Keratinocyte (primary cell): ENCODE measurements at regions not wholly inside any gene's neighbourhood (a gene's known extent, or its start where the extent isn't known, plus 50 kb on each side); places are given as distances from the start of the nearest gene placed in this dataset.

ENCODE experiments used
- DNase-seq: peaks from one replicate; pipeline ENCODE4 v3.0.0-alpha.2; 2011; ENCODE audit warnings: low read depth, missing footprints, low spot score
- FAIRE-seq: peaks from 2 replicates; lab custom pipeline; 2011; peaks lifted over from hg19 to GRCh38; lab: Jason Lieb, UNC
- H2AFZ ChIP-seq: 2 replicates; pipeline ENCODE4 v1.6.0; 2012; ENCODE audit warnings: low read length, control low read depth, inconsistent platforms; ENCODE audit not compliant: control insufficient read depth
- H3K27ac ChIP-seq: 2 replicates; pipeline ENCODE4 v1.5.1; 2011; ENCODE audit warnings: low read length; ENCODE audit not compliant: control insufficient read depth, insufficient read depth
- H3K27me3 ChIP-seq: 3 replicates; pipeline ENCODE4 v1.6.0; 2011; ENCODE audit warnings: low read length; ENCODE audit not compliant: control insufficient read depth, insufficient read depth; ENCODE audit errors: extremely low read depth
- H3K36me3 ChIP-seq, 2 experiments: 2 replicates in 1 of 2; 3 replicates in 1 of 2; pipeline ENCODE4 v1.5.1; 2011; ENCODE audit warnings: low read length in 2 of 2, mild to moderate bottlenecking in 1 of 2; ENCODE audit not compliant: control insufficient read depth in 2 of 2, insufficient read depth in 2 of 2; ENCODE audit errors: extremely low read depth in 1 of 2
- H3K4me1 ChIP-seq: 3 replicates; pipeline ENCODE4 v1.5.1; 2011; ENCODE audit warnings: low read length; ENCODE audit not compliant: control insufficient read depth, insufficient read depth; ENCODE audit errors: extremely low read depth
- H3K4me2 ChIP-seq: 3 replicates; pipeline ENCODE4 v1.6.0; 2011; ENCODE audit warnings: low read depth, low read length; ENCODE audit not compliant: control insufficient read depth, insufficient read depth; ENCODE audit errors: extremely low read depth
- H3K4me3 ChIP-seq, 3 experiments: fragments of 200-600 bp in 1 of 3; sonication (generic) in 1 of 3; 2 replicates in 2 of 3; 3 replicates in 1 of 3; pipeline ENCODE4 v1.5.1; 2011 to 2016; ENCODE audit warnings: low read length in 3 of 3, mild to moderate bottlenecking in 3 of 3, control low read depth in 2 of 3, inconsistent platforms in 1 of 3, low read depth in 1 of 3, mixed read lengths in 1 of 3, mixed run types in 1 of 3, moderate library complexity in 1 of 3; ENCODE audit not compliant: control insufficient read depth in 2 of 3, insufficient read depth in 2 of 3; ENCODE audit errors: extremely low read depth in 1 of 3
- H3K79me2 ChIP-seq: 2 replicates; pipeline ENCODE4 v1.6.0; 2012; ENCODE audit warnings: low read length; ENCODE audit not compliant: control insufficient read depth, insufficient read depth
- H3K9ac ChIP-seq: 3 replicates; pipeline ENCODE4 v1.6.0; 2011; ENCODE audit warnings: low read length; ENCODE audit not compliant: control insufficient read depth, insufficient read depth; ENCODE audit errors: extremely low read depth
- H3K9me1 ChIP-seq: 3 replicates; pipeline ENCODE4 v1.6.0; 2011; ENCODE audit warnings: low read length; ENCODE audit not compliant: control insufficient read depth, insufficient read depth; ENCODE audit errors: extremely low read depth
- H3K9me3 ChIP-seq: 2 replicates; pipeline ENCODE4 v1.5.1; 2012; ENCODE audit warnings: low read depth, low read length; ENCODE audit not compliant: control insufficient read depth
- H4K20me1 ChIP-seq: 3 replicates; pipeline ENCODE4 v1.6.0; 2011; ENCODE audit warnings: low read length; ENCODE audit not compliant: control insufficient read depth, insufficient read depth; ENCODE audit errors: extremely low read depth
- EZH2 ChIP-seq: IDR thresholded peaks from one replicate; pipeline ENCODE4 v1.6.1; 2012; ENCODE audit warnings: inconsistent platforms, mild to moderate bottlenecking, low read length, moderate library complexity
- dilution Hi-C: fragments of 300-500 bp; cut with MboI; formaldehyde crosslinking; loops from one replicate; pipeline ENCODE4 v1.7.0; 2020; ENCODE audit warnings: low sequenced_read_pairs; ENCODE audit not compliant: extremely low pct_ligation_motif_present
- TF ChIP-seq, protein P1 (sequence below), 3 experiments: IDR thresholded peaks in 1 of 3; conservative IDR thresholded peaks in 1 of 3; optimal IDR thresholded peaks in 1 of 3; 2 replicates in 2 of 3; 3 replicates in 1 of 3; pipeline versions ENCODE3 to v1.5.1; 2011; ENCODE audit warnings: low read length in 3 of 3, mild to moderate bottlenecking in 3 of 3, moderate library complexity in 2 of 3, control low read depth in 1 of 3, inconsistent platforms in 1 of 3; ENCODE audit not compliant: insufficient read depth in 2 of 3; ENCODE audit errors: extremely low read depth in 1 of 3

DNA sequence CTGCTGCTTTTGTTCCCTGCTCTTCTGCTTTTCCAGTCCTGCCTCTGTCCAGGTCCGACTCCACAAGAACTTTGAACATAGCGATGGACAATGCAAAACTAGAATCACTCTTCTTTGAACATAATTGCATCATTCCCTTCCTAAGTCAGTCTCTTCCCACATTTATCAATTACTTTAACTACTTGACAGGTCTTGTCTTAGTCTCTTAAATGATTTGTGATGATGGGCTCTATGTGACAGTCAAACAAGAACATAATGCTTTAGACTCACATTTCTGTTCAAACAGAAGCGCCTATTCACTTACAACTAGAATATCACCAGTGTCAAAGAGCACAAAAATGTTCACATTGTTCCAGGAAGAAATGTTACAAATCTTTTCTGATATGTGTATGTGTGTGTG is 278.1 kb downstream of the SH3GL2 start:
- H2AFZ ChIP-seq = no peak overlapping the region
- H3K27me3 ChIP-seq = no peaks in the 10 kb centered on the region
- H3K9me1 ChIP-seq = no peaks in the 10 kb centered on the region
- no peaks in the 10 kb centered on the region for H3K9me3 ChIP-seq
- H3K36me3 ChIP-seq = no peaks in the 10 kb centered on the region
- H3K4me1 ChIP-seq = no peaks in the 10 kb centered on the region
- no peaks in the 10 kb centered on the region for H4K20me1 ChIP-seq
- H3K4me2 ChIP-seq = no peak overlapping the region
- no peak overlapping the region for H3K27ac ChIP-seq
- H3K79me2 ChIP-seq = no peaks in the 10 kb centered on the region
- no peak overlapping the region for H3K4me3 ChIP-seq
- no peak for DNase-seq
- dilution Hi-C loops = no loop called here
- H3K9ac ChIP-seq = no peak overlapping the region
- TF ChIP-seq, protein P1, sequence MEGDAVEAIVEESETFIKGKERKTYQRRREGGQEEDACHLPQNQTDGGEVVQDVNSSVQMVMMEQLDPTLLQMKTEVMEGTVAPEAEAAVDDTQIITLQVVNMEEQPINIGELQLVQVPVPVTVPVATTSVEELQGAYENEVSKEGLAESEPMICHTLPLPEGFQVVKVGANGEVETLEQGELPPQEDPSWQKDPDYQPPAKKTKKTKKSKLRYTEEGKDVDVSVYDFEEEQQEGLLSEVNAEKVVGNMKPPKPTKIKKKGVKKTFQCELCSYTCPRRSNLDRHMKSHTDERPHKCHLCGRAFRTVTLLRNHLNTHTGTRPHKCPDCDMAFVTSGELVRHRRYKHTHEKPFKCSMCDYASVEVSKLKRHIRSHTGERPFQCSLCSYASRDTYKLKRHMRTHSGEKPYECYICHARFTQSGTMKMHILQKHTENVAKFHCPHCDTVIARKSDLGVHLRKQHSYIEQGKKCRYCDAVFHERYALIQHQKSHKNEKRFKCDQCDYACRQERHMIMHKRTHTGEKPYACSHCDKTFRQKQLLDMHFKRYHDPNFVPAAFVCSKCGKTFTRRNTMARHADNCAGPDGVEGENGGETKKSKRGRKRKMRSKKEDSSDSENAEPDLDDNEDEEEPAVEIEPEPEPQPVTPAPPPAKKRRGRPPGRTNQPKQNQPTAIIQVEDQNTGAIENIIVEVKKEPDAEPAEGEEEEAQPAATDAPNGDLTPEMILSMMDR (optimal IDR thresholded peaks at IDR 0.05 in 1 of 3, IDR thresholded peaks at IDR 0.05 in 1 of 3, conservative IDR thresholded peaks at IDR 0.05 in 1 of 3; ENCODE audit: extremely low read depth in 1 of 3, insufficient read depth in 2 of 3, low read length in 3 of 3) = no peak
- no peak for TF ChIP-seq EZH2
- no peak for FAIRE-seq

DNA sequence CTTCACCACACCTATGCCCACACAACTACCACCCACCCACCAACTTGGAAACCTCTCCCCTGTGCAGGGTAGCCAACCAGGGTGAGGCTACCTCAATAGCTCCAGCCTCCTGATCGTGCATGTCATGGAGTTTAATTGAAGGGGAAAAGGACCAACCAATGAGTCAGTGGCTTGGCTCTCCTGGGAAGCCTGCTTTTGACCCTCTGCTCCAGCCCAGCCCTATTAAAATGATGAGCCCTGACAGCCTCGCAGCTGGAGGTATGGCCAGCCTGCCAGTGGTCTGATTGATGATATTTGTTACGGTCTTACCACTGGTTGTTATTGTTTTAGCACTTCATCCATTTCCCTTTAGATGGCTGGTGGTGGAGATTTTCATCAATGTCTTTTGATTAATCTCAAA is 280.4 kb downstream of the SH3GL2 start:
- H3K4me2 ChIP-seq = no peak overlapping the region
- no peaks in the 10 kb centered on the region for H3K27me3 ChIP-seq
- no peaks in the 10 kb centered on the region for H3K36me3 ChIP-seq
- TF ChIP-seq, protein P1 (optimal IDR thresholded peaks at IDR 0.05 in 1 of 3, IDR thresholded peaks at IDR 0.05 in 1 of 3, conservative IDR thresholded peaks at IDR 0.05 in 1 of 3; ENCODE audit: extremely low read depth in 1 of 3, insufficient read depth in 2 of 3, low read length in 3 of 3) = no peak
- TF ChIP-seq EZH2 = no peak
- H2AFZ ChIP-seq = no peak overlapping the region
- H3K79me2 ChIP-seq = no peaks in the 10 kb centered on the region
- no peaks in the 10 kb centered on the region for H3K9me1 ChIP-seq
- FAIRE-seq (no peak), DNase-seq (no peak)
- H4K20me1 ChIP-seq = no peaks in the 10 kb centered on the region
- no peaks in the 10 kb centered on the region for H3K4me1 ChIP-seq
- no peak overlapping the region for H3K4me3 ChIP-seq
- no peaks in the 10 kb centered on the region for H3K9me3 ChIP-seq
- dilution Hi-C loops = no loop called here
- H3K27ac ChIP-seq = no peak overlapping the region
- H3K9ac ChIP-seq = no peak overlapping the region
